HG03571 (cell line): ENCODE measurements at regions not wholly inside any gene's neighbourhood (a gene's known extent, or its start where the extent isn't known, plus 50 kb on each side); places are given as distances from the start of the nearest gene placed in this dataset.
"Not testable (repeated sequence)": the region's sequence is repeated elsewhere in the genome, so short reads cannot be mapped to it uniquely, and the experiment has no call there.

Source experiments
- ATAC-seq: cut with Tn5 transposase; IDR thresholded peaks from one replicate; pipeline ENCODE4 v1.9.1; 2021; ENCODE audit not compliant: unreplicated experiment

DNA sequence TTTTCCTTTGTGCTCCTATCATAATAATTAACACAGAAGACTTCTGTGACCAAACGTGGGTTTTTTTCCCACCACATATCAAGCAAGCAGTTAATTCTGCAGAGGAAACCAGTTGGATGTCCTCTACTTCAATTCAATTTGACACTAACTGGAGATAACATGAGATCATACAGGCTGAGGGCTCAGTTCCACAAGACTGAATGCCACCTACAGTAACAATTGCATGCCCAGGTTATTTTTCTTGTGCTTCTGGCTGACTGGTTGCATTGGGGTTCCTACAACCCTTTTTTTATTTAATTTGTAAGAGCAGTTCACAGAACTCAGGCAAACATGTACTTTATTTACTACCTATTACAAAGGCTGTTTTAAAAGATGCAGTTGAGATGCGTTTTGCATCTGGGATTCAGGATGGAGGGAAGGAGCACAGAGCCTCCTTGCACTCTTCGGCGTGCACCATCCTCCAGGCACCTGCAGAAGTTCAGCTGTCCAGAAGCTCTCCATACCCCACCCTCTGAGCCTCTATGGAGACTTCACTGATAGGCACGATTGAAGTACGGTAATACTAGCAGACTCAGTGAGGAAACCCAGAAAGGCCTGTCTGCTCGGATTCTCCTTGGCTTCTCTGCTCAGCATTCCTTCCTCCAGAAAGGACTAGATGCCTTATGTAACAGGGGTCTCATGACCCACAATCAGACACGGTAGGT, 425.2 kb upstream of the CDH9 start:
- ATAC-seq = no peak

DNA sequence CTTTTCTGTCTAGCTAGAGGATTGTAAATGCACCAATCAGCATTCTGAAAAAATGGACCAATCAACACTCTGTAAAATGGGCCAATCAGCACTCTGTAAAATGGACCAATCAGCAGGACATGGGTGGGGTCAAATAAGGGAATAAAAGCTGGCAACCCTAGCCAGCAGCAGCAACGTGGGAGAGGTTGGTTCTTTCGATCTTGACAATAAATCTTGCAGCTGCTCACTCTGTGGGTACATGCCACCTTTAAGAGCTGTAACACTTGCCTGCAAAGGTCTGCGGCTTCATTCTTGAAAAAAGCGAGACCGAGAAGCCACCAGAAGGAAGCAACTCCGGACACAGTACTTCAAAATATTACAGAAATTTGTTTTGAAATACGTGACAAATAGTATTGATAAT, 424.6 kb upstream of the CDH9 start:
- no peak for ATAC-seq

GRCh38 chr5:27458287-27458686, 419.9 kb upstream of the CDH9 start:
- no peak for ATAC-seq

- no peak for ATAC-seq
Measured at GRCh38 chr5:27451377-27451776, 413.0 kb upstream of the CDH9 start.

DNA sequence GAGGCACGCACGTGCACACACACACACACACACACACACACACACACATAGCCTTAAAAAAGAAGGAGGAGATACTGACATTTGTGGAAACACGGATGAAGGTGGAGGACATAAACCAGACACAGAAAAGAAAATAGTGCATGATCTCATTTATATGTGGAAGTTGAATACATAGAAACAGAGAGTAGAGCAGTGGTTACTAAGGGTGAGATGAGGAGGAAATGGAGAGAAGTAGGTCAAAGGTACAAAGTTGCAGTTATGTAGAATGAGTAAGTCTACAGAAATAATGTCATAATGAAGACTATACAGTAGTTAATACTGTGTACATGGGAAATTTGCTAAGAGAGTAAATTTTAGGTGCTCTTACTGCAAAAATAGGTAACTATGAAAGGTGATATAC, 412.2 kb upstream of the CDH9 start:
- ATAC-seq = no peak

DNA sequence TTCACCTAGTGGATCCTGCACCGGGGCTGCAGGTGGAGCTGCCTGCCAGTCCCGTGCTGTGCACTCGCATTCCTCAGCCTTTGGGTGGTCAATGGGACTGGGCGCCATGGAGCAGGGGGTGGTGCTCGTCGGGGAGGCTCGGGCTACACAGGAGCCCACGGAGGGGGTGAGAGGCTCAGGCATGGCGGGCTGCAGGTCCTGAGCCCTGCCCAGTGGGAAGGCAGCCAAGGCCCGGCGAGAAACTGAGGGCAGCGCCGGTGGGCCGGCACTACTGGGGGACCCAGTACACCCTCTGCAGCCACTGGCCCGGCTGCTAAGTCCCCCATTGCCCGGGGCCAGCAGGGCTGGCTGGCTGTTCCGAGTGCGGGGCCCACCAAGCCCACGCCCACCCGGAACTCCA, 401.0 kb upstream of the CDH9 start:
- ATAC-seq = not testable (repeated sequence)

GRCh38 chr5:27437594-27438200, 399.3 kb upstream of the CDH9 start:
- ATAC-seq = no peak

DNA sequence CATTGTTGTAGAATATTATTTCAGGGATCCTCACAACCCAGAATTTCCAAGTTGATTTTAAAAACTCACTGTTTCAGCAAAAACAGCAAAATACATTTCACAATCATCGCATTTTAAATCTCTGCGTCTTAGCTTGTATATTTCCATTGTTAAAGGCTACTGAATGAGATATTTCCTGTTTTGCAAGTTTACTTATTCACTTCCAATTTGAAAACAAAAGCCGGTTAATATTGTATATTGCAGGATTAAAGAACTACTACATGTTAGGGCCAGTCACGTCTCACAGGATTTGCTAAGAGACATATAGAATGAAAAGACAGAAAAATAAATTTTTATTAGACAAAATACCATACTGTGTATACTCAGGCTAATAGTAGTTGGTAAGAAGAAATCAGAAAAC, 395.9 kb upstream of the CDH9 start:
- no peak for ATAC-seq

- ATAC-seq = no peak
Measured at GRCh38 chr5:27414099-27414498, 375.7 kb upstream of the CDH9 start.

DNA sequence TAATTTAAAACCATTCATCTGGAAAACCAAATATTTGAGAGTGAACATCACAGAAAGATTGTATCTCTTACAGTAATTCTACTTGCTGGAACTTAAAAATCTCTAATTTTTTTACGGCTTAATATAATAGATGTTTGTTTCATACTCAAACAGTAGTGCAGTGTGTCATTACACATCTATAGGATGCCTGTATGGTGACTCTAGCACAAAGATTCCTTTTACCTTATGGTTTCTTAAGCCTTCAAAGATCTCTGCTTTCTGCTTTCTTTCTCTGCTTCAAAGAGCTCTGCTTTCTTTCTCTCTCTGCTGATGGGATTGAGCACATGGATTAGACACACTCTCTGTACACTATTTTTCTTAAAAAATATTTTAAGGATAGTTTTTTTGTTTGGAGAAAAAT, 374.0 kb upstream of the CDH9 start:
- ATAC-seq = no peak

- ATAC-seq = no peak
Measured at GRCh38 chr5:27406020-27406419, 367.6 kb upstream of the CDH9 start.

DNA sequence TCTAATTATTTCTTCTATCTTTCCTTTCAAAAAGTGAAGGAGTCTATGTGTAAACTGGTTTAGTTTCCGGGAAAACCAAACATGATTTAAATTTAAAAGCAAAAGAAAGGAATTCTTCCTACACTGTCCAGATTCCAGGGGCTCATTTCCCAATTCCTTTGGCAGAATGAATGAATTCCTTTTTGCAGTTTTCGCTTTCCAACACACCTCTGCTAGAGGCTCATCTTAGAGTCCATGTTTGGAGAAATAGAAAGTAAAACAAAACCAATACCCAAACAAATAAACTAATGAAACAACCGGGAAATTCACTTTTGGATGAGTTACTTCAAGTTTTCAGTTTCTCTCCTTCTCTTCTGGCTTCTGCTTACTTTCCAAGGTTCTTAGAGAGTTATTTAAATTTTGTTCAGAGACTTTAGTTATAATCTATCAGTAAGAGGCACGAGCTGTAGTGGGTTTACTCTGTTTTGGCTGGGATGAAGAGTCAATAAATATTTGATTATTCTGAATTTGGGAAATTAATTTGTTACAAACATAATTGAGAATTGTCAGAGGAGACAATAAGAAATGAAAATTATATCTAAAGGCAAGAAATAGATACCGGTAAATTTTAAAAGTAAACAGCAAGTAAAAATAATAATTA, 365.0 kb upstream of the CDH9 start:
- ATAC-seq = no peak

- ATAC-seq = no peak
Measured at GRCh38 chr5:27402828-27403227, 364.4 kb upstream of the CDH9 start.

GRCh38 chr5:27396998-27397397, 358.6 kb upstream of the CDH9 start:
- ATAC-seq = no peak

GRCh38 chr5:27392716-27393115, 354.3 kb upstream of the CDH9 start:
- no peak for ATAC-seq

DNA sequence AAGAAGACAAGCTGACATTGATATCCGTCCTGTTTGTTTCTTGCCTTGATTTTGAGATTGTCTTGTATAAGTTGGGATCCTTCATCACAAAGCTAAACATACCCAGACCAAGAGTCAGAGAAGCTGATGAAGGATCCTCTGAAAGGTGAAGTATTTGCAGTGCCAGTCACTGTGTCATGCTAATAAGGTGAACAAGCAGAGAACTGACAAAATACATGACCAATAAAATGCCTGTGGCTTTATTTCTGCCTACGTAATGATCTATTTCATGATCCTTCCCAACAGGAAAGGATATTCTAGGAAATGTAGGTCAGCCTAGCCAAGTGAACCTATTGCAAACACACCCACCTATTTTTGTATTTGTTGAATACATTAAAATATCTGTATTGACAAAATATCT, 351.3 kb upstream of the CDH9 start:
- ATAC-seq = no peak

- no peak for ATAC-seq
Measured at GRCh38 chr5:27388755-27389154, 350.4 kb upstream of the CDH9 start.

GRCh38 chr5:27387535-27388073, 349.2 kb upstream of the CDH9 start:
- no peak for ATAC-seq

DNA sequence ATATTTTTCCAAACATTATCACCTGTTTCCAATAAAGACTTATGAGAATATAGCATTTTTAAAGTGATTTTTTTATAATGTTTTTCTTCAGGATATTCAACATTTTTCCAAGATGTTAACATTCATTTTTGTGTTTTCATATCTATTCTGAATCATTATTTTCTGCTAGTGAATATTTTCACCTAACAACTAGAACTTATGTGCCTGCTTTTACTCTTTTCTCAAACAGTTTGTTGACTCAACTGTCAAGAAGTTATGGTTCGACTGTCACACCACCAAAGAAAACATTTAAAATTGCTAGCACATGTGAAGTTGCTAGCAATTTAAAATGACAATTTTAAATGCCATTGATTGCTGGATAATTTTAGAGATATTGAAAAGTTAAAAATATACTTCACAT, 343.3 kb upstream of the CDH9 start:
- no peak for ATAC-seq

- no peak for ATAC-seq
Measured at GRCh38 chr5:27377626-27378025, 339.2 kb upstream of the CDH9 start.

- no peak for ATAC-seq
Measured at GRCh38 chr5:27353970-27354369, 315.6 kb upstream of the CDH9 start.

GRCh38 chr5:27353540-27353939, 315.2 kb upstream of the CDH9 start:
- no peak for ATAC-seq
